HEK293 (cell line): ENCODE measurements at regions not wholly inside any gene's neighbourhood (a gene's known extent, or its start where the extent isn't known, plus 50 kb on each side); places are given as distances from the start of the nearest gene placed in this dataset.

Experiments used
- CTCF ChIA-PET: fragments of 350-600 bp; formaldehyde crosslinking; extraction: SDS; loops from one replicate; lab custom pipeline; 2021; ENCODE audit warnings: antibody characterized with exemption; lab: Yijun Ruan, JAX
- POLR2A ChIA-PET: fragments of 300-600 bp; formaldehyde crosslinking; extraction: SDS; loops from one replicate; lab custom pipeline; 2020; ENCODE audit warnings: antibody characterized with exemption, inconsistent platforms; lab: Yijun Ruan, JAX
- H3K27ac ChIP-seq: fragments of 200-500 bp; sonication (Bioruptor generic); 2 replicates; pipeline ENCODE4 v1.5.1; 2014; ENCODE audit warnings: low read depth, low read length, control low read depth, inconsistent platforms; ENCODE audit errors: extremely low read depth
- H3K36me3 ChIP-seq, 2 experiments: fragments of 200-500 bp in 1 of 2; sonication (Bioruptor generic) in 1 of 2; 1 replicate in 1 of 2; 2 replicates in 1 of 2; pipeline ENCODE4 v1.5.1; 2014 to 2017; ENCODE audit warnings: inconsistent platforms in 2 of 2, low read length in 2 of 2; ENCODE audit not compliant: control insufficient read depth in 2 of 2, insufficient read depth in 1 of 2
- H3K4me1 ChIP-seq: fragments of 200-500 bp; sonication (Bioruptor generic); 2 replicates; pipeline ENCODE4 v1.5.1; 2014; ENCODE audit warnings: mild to moderate bottlenecking, low read length, inconsistent platforms; ENCODE audit not compliant: control insufficient read depth, insufficient read depth
- H3K4me3 ChIP-seq: 2 replicates; pipeline ENCODE4 v1.5.1; 2011; ENCODE audit warnings: low read depth, mild to moderate bottlenecking, control low read depth, low read length, moderate library complexity
- H3K9me3 ChIP-seq: fragments of 200-500 bp; sonication (Bioruptor generic); 2 replicates; pipeline ENCODE4 v1.5.1; 2014; ENCODE audit warnings: low read depth, low read length, inconsistent platforms; ENCODE audit not compliant: control insufficient read depth, insufficient read depth
- BCL11A ChIP-seq: fragments of 450-650 bp; formaldehyde crosslinking; IDR thresholded peaks from 2 replicates; pipeline ENCODE4 v1.5.1; 2016; ENCODE audit warnings: low read depth, missing biosample characterization, missing genetic modification characterization
- HOXA7 ChIP-seq: sonication (generic); formaldehyde crosslinking; IDR thresholded peaks from 2 replicates; pipeline ENCODE4 v1.8.1; 2022; ENCODE audit warnings: missing genetic modification reagents, borderline replicate concordance
- HOXC10 ChIP-seq: sonication (generic); formaldehyde crosslinking; IDR thresholded peaks from 2 replicates; pipeline ENCODE4 v1.8.1; 2023; ENCODE audit warnings: mild to moderate bottlenecking, missing genetic modification reagents
- HOXD13 ChIP-seq: sonication (generic); formaldehyde crosslinking; IDR thresholded peaks from 2 replicates; pipeline ENCODE4 v1.8.0; 2022; ENCODE audit warnings: missing genetic modification reagents, borderline replicate concordance
- INSM2 ChIP-seq: fragments of 450-650 bp; formaldehyde crosslinking; IDR thresholded peaks from 2 replicates; pipeline ENCODE4 v1.5.1; 2016; ENCODE audit warnings: missing biosample characterization, missing genetic modification characterization
- KLF1 ChIP-seq: fragments of 450-650 bp; formaldehyde crosslinking; IDR thresholded peaks from 2 replicates; pipeline ENCODE4 v1.5.1; 2016; ENCODE audit warnings: missing biosample characterization, missing genetic modification characterization
- RBAK ChIP-seq: fragments of 450-650 bp; formaldehyde crosslinking; IDR thresholded peaks from 2 replicates; pipeline ENCODE4 v1.5.1; 2016; ENCODE audit warnings: missing biosample characterization, missing genetic modification characterization
- SETDB1 ChIP-seq: IDR thresholded peaks from one replicate; pipeline ENCODE4 v1.6.1; 2017; ENCODE audit warnings: mild to moderate bottlenecking, low read length, moderate library complexity, mixed read lengths; ENCODE audit not compliant: insufficient read length
- TCF7L2 ChIP-seq: IDR thresholded peaks from 2 replicates; pipeline ENCODE4 v1.6.1; 2011; ENCODE audit warnings: low read depth, mild to moderate bottlenecking, inconsistent platforms, low read length, moderate library complexity, borderline replicate concordance
- TRIM28 ChIP-seq: IDR thresholded peaks from 2 replicates; pipeline ENCODE4 v1.6.1; 2011; ENCODE audit warnings: low read length, control low read depth, borderline replicate concordance
- ZBTB44 ChIP-seq: fragments of 450-650 bp; IDR thresholded peaks from 2 replicates; pipeline ENCODE4 v1.5.1; 2018; ENCODE audit warnings: missing biosample characterization, mild to moderate bottlenecking, missing genetic modification characterization
- ZNF121 ChIP-seq: fragments of 450-650 bp; formaldehyde crosslinking; IDR thresholded peaks from 2 replicates; pipeline ENCODE4 v1.5.1; 2016; ENCODE audit warnings: missing biosample characterization, missing genetic modification characterization
- ZNF155 ChIP-seq: fragments of 450-650 bp; formaldehyde crosslinking; IDR thresholded peaks from 2 replicates; pipeline ENCODE4 v1.5.1; 2016; ENCODE audit warnings: missing biosample characterization, missing genetic modification characterization
- ZNF214 ChIP-seq: fragments of 450-650 bp; formaldehyde crosslinking; IDR thresholded peaks from 2 replicates; pipeline ENCODE4 v1.5.1; 2017; ENCODE audit warnings: missing biosample characterization, mild to moderate bottlenecking, missing genetic modification characterization, borderline replicate concordance
- ZNF239 ChIP-seq: fragments of 450-650 bp; formaldehyde crosslinking; IDR thresholded peaks from 2 replicates; pipeline ENCODE4 v1.5.1; 2016; ENCODE audit warnings: missing biosample characterization, missing genetic modification characterization
- ZNF248 ChIP-seq: fragments of 450-650 bp; formaldehyde crosslinking; IDR thresholded peaks from 2 replicates; pipeline ENCODE4 v1.5.1; 2017; ENCODE audit warnings: missing biosample characterization, missing genetic modification characterization
- ZNF266 ChIP-seq: fragments of 450-650 bp; formaldehyde crosslinking; IDR thresholded peaks from 2 replicates; pipeline ENCODE4 v1.5.1; 2016; ENCODE audit warnings: missing biosample characterization, missing genetic modification characterization, low read depth
- ZNF280D ChIP-seq: fragments of 450-650 bp; formaldehyde crosslinking; IDR thresholded peaks from 2 replicates; pipeline ENCODE4 v1.5.1; 2016; ENCODE audit warnings: missing biosample characterization, missing genetic modification characterization
- ZNF404 ChIP-seq: fragments of 450-650 bp; formaldehyde crosslinking; IDR thresholded peaks from 2 replicates; pipeline ENCODE4 v1.5.1; 2017; ENCODE audit warnings: missing biosample characterization, missing genetic modification characterization
- ZNF433 ChIP-seq: fragments of 450-650 bp; formaldehyde crosslinking; IDR thresholded peaks from 2 replicates; pipeline ENCODE4 v1.5.1; 2016; ENCODE audit warnings: missing biosample characterization, missing genetic modification characterization, low read depth
- ZNF549 ChIP-seq: fragments of 450-650 bp; IDR thresholded peaks from 2 replicates; pipeline ENCODE4 v1.5.1; 2018; ENCODE audit warnings: missing biosample characterization, missing genetic modification characterization, mild to moderate bottlenecking, inconsistent platforms, moderate library complexity
- ZNF660 ChIP-seq: fragments of 450-650 bp; IDR thresholded peaks from 2 replicates; pipeline ENCODE4 v1.5.1; 2018; ENCODE audit warnings: missing biosample characterization, mild to moderate bottlenecking, missing genetic modification characterization
- ZNF707 ChIP-seq: fragments of 450-650 bp; formaldehyde crosslinking; IDR thresholded peaks from 2 replicates; pipeline ENCODE4 v1.5.1; 2016; ENCODE audit warnings: missing biosample characterization, missing genetic modification characterization
- ZNF747 ChIP-seq: fragments of 450-650 bp; formaldehyde crosslinking; IDR thresholded peaks from 2 replicates; pipeline ENCODE4 v1.5.1; 2016; ENCODE audit warnings: missing biosample characterization, missing genetic modification characterization
- ZNF776 ChIP-seq: fragments of 450-650 bp; formaldehyde crosslinking; IDR thresholded peaks from 2 replicates; pipeline ENCODE4 v1.5.0; 2017; ENCODE audit warnings: missing biosample characterization, missing genetic modification characterization, borderline replicate concordance
- ZSCAN16 ChIP-seq: fragments of 450-650 bp; formaldehyde crosslinking; IDR thresholded peaks from 2 replicates; pipeline ENCODE4 v1.5.1; 2016; ENCODE audit warnings: missing biosample characterization, missing genetic modification characterization
- ZSCAN18 ChIP-seq: fragments of 450-650 bp; formaldehyde crosslinking; IDR thresholded peaks from 2 replicates; pipeline ENCODE4 v1.5.1; 2016; ENCODE audit warnings: missing biosample characterization, missing genetic modification characterization
- ZXDB ChIP-seq: fragments of 450-650 bp; formaldehyde crosslinking; IDR thresholded peaks from 2 replicates; pipeline ENCODE4 v1.5.1; 2016; ENCODE audit warnings: missing biosample characterization, missing genetic modification characterization

- Histone ChIP-seq H3K9me3 (no peaks in the 10 kb centered on the region), H3K27ac (no peak overlapping the region), H3K4me3 (no peak overlapping the region), H3K36me3 (no peaks in the 10 kb centered on the region), H3K4me1 (no peaks in the 10 kb centered on the region)
- POLR2A ChIA-PET: no interaction called here
- TF ChIP-seq ZNF549 (tag by site-specific recombination) (peak; percentile 33; the same call in 1 of the 2 replicates), HOXA7 (CRISPR knock-in tag) (no peak), ZNF280D (no peak), TCF7L2 (no peak), TRIM28 (0 out of 2 replicates have a peak, but pooled peaks have one; percentile 56), ZBTB44 (tag by site-specific recombination) (no peak), ZNF239 (no peak), ZSCAN18 (tag by site-specific recombination) (no peak), BCL11A (no peak), SETDB1 (peak; percentile 98), KLF1 (tag by site-specific recombination) (no peak), ZNF660 (tag by site-specific recombination) (no peak), ZNF707 (tag by site-specific recombination) (no peak), ZNF776 (tag by site-specific recombination) (no peak), HOXD13 (CRISPR knock-in tag) (no peak)
- CTCF ChIA-PET: no interaction called here
These were observed 105.3 kb upstream of the SPRY1 start for GRCh38 chr4:123291329-123291728.

- Histone ChIP-seq H3K36me3 (no peaks in the 10 kb centered on the region), H3K4me1 (peaks cover 3% of the 10 kb centered on the region; the same call in 1 of the 2 replicates), H3K4me3 (no peak overlapping the region), H3K9me3 (no peaks in the 10 kb centered on the region), H3K27ac (no peak overlapping the region)
- ChIA-PET POLR2A (no interaction called here), CTCF (interaction anchor here (0.7 kb wide), 1 partner anchor 44 kb away, joined by 3 read pairs; no protein-coding TSS in a partner anchor)
- TF ChIP-seq INSM2: no peak
- TF ChIP-seq ZNF404: no peak
- TF ChIP-seq ZNF266 (tag by site-specific recombination): no peak
- no peak for TF ChIP-seq ZNF248 (tag by site-specific recombination)
- TF ChIP-seq ZNF433: no peak
- no peak for TF ChIP-seq ZNF121 (tag by site-specific recombination)
- no peak for TF ChIP-seq ZNF747 (tag by site-specific recombination)
- TF ChIP-seq HOXC10 (CRISPR knock-in tag): no peak
- TF ChIP-seq ZSCAN16 (tag by site-specific recombination): no peak
- no peak for TF ChIP-seq ZNF214 (tag by site-specific recombination)
- no peak for TF ChIP-seq ZNF707 (tag by site-specific recombination)
- no peak for TF ChIP-seq ZNF155 (tag by site-specific recombination)
- no peak for TF ChIP-seq ZXDB (tag by site-specific recombination)
- TF ChIP-seq RBAK (tag by site-specific recombination): no peak
These were observed 98.8 kb upstream of the SPRY1 start for GRCh38 chr4:123297836-123298235.
